GM19452 (cell line): ENCODE measurements at regions not wholly inside any gene's neighbourhood (a gene's known extent, or its start where the extent isn't known, plus 50 kb on each side); places are given as distances from the start of the nearest gene placed in this dataset.

Source experiments
- ATAC-seq: cut with Tn5 transposase; IDR thresholded peaks from one replicate; pipeline ENCODE4 v1.9.1; 2021; ENCODE audit not compliant: unreplicated experiment

DNA sequence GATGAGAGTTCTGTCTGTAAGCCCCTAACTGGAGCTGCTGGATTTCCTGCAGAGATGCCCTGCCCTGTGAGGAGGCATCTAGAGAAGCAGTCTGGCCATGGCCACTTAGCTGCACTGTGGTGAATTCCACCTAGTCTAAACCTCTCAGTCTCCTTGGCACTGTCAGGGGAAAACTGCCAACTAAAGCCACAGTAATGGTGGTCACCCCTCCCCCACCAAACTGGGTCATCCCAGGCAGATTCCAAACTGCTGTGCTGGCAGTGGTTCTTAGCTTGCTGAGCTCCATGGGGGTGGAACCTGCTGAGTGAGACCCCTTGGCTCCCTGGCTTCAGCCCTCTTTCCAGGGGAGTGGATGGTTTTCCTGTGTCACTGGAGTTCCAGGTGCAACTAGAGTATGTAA is 740.6 kb downstream of the RWDD3 start:
- no peak for ATAC-seq

DNA sequence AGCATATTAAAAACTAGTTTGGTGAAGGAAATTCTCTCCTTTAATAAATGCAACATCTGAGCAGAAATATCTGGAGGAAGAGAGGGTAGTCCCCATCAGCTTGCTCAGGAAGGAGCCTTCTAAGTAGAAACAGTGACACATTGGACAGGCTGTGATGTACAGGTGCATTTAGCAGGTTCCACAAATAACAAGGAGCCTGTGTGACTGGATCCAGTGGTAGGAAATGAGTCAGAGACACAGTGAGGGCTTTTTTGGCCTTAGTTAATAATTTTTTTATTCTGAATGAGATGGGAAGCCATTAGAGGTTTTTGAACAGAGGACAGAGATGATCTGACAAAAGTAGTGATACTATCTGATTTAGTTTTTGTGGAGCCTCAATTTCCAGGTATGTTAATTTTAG is 738.9 kb upstream of the PTBP2 start:
- ATAC-seq = no peak

DNA sequence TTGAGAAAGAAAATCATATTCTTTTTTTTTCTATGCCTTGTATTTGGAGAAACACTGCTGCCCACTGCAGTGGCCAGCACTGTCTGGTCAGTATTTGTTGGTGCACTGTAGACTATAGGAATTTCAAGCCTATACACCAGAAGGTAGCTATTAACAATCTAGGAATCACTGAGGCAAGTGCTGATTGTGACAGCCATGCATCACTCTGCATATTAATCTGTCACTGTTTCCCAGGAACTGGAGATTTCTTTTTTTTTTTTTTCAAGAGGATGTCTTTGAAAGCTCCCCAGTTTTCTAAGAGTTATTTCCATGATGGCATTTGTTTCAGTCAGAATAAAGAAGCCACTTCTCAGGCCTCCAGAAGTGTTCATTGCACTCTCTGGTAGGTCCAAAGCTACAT is 737.8 kb upstream of the PTBP2 start:
- ATAC-seq = no peak

DNA sequence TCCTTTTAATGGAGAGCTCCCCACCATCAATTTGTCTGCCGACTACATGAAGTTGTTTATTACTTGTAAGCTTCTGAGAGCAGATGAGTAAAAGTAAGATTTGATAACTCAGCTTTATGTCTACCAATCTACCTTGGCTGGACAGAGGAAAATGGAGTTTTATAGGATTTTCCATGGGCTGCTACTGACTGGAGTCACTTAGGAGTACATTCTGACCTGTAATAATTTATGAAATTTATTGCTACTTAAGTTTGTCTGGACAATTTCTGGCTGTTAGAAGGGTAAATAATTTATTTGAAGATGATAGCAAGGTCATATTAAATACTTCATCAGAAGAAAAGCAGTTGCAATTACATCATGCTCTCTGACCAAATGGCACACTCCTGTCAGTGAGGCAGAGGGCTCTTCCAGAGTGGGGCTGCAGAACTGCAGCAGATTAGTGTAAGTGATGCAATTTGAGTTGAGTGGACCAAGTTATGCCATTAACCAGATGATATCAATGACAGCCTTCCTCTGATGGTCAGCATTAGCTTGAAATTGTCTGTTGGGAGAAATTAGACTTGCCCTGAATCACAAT is 736.7 kb upstream of the PTBP2 start:
- no peak for ATAC-seq

DNA sequence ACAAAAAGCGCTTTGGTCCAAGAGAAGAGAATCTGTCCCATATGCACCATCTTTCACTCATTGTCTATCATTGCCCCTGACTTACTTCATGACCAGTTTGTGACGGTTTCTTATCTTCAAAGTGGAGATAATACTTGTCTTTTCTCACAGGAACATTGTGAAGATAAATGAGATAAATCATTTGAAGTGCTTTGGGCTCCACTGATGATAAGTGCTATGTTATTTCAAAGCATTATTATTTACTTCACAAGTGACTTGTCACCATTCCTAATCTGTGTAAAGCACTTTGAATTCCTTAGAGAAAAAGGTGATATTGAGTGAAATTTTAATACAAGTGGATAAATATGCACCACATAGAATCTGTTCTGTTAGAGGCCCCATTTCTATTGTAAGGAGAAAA is 731.6 kb upstream of the PTBP2 start:
- no peak for ATAC-seq

DNA sequence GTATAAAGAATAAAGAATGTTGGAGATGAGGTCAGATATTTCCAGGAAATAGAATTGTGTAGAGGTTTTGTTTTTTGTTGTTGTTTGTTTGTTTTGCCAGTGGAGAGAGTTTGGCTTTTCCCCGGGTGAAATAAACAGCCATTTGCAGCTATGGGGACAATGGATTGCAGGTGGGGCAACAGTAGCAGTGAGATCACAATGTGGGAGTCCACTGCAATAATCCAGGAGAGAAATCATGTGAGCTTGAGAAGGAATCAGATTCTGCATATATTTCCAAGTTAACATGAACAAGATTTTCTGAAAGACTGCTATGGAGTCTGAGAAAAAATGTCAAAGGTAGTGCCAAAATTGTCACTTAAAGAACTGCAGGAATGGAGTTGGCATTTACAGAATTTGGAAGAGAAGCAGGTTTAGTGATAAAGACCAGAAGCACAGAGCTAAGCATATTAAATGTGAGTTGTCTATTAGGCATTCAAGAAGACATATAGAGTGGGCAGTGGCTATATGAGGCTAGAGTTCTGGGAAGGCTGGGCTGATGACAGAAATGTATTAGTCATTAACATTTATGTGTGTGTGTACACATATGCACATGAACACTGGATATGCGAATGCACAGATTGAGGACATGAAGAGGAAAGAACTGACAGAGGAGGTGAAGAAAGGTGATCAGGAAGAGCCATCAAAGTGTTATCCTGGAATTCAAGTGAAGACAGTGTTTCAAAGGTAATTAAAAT is 729.6 kb upstream of the PTBP2 start:
- ATAC-seq = no peak

DNA sequence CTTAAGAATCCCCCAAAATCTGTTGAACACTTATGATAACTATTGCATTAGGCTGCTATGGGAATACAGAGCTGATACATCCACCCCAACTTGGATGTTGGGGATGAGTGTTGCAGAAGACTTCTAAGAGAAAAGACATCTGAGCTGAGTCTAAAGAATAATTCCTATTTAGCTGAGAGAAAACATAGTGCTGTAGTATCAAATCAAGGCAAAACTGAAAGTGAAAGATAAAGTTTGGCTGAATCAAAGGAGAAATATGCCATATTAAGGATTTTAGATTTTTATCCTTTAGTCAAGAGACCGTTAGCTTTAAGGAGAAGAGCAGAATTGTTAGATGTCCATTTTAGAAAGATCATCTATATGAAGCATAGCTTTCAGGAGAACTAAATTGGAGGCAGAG is 726.9 kb upstream of the PTBP2 start:
- ATAC-seq = no peak

DNA sequence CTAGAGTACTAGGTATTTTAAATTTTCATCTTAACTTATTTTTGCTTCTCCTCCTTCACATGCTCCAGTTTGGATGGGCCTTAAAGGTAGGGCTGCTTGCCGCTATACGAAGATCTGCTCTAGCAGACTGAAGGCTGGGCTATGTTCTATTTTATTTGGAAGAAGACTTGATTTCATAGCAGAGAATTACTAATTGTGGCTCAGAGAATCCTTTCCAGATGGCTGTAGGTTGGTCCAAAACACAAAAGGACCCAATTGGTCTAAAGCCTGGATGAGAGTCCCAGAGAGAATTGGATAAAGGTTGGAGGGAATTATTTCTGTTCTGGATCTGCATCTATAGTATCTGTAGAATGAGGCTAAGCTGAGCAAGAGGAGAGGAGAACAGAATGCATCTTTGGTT is 719.4 kb upstream of the PTBP2 start:
- no peak for ATAC-seq

DNA sequence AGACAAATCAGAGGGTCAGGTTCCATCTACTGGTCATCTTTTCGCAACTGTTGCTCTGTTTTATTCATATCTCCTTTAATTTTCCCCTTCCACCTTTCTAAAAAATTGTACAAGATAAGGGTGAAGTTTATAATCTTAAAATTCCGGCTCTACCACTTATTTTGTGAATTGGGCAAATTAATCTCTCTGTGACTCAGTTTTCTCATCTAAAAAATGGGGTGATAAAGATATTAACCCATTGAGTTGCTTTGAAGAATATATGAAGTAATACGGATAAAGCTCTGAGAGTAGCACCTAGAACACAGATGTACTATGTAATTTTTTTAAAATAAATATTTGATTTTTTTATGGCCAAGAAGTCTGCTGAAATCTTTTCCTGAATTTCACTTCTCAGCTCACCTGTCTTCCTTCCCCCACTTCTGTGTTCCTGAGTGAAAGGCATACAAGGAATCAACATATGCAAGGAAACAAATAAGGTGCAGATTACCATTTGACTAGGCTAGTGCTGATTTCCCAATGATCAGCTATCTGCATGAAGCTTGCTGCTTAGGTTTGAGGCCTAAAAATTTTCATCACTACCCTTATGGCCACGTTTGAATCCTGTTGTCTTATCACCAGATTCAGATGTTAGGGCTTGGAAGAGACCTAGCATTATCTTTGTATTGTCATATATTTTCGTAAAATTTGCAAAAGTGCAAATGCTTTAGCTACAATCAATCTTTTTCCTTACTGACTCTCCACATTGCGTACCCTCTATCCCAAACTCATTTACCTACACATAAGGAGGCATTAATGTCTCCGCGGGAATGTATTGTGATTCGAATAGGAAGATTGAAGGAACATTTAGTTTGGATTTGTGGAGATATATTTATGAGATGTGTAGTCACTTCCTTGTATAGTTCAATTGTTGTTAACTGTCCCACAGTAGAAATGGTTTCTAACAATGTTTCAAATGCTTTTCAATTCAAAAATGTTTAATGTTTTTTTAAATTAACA is 718.3 kb upstream of the PTBP2 start:
- no peak for ATAC-seq

DNA sequence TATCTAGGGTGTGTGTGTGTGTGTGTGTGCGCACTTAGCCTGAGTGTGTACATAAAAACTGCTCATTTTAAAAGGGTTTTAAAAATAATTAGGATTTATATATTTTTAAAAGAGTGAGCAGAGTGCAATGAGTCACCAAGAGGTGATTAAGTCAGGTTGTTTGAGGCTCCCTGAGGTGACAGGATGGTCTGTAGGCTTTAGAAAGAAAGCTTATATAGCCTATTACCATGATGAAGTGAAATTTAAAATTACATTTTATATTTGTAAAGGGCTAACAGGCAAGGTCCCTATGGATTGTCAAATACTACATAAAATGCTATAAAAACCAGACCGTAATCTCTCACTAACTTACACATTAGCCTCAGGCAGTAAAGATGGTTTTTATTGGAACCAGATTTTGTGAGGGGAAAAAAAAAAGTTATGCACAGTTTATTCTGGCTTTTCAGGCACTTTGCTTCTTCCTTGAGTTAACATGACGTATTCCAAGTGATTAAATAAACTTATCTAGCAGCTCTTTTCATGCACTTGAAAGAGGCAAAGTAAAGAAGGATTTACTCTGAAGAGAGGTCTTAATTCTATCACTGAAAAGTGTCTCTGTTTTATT is 711.7 kb upstream of the PTBP2 start:
- no peak for ATAC-seq

DNA sequence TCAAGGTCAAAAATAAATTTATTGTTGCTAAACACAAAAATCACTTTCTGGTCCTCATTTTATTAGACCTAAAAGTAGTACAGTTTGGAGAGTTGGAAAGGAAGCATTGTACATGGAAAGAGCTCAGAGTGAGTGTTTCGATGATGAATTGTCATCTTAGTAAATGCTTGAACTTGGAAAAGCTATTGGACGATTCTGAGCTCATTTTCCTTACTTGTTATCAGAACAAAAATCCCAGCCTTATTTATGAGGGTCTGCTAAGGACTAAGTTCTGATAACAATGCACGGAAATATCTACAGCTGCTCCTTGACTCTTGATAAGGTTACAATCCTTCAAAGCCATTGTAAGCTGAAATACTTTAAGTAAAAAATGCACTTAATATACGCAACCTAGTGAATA is 710.0 kb upstream of the PTBP2 start:
- no peak for ATAC-seq

DNA sequence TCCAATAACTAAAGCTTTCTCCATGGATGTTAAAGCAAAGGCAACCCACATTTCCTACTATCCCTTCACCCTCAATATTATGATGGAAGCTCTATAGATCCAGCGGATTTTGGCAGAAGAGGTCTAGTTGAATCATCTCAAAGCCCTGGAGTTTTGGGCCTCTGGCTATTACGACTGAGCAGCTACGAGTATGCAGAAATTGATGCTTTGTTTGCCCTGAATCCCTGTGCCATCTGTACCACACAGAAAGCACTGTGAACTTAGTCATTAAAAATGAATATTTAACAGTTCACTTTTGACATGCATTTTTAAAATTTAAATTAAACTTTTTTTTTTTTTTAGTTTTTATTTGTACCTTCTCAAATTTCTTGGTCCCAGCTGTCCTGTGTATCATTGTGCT is 705.4 kb upstream of the PTBP2 start:
- no peak for ATAC-seq

DNA sequence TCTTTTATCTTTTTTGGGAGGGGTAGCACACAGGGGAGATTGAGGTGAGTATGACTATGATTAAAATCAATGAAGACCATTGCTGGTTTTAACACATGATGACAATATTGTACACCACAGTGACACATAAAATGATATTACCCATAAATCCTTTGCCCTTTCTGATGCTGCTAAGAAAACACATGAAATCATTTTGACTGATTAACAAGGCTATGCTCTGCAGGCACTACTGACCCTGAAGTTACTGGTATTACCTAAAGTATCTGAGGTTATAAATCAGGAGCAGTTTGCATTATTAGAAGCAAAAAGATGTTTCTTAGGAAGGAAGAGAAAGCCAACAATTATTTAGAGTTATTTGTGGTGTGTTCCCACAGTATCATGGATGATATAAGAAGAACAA is 701.2 kb upstream of the PTBP2 start:
- no peak for ATAC-seq

DNA sequence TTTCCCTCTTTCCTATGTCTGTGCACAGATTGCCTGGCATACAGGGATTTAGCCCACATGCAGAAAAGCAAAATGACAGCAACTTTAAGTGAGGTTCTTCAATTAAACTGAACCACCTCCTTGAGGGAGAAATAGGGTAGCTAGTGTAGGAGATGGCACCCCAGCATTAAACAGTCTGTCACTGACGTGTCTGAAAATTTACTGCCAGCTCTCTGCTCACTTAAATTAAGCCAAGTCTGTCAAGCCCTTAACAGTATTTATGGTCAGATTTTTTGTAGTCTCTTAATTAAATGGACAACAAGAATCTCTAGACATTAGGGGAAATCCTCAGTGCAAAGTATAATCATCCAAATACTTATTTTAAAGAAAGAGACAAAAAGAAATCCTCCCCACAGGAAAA is 696.5 kb upstream of the PTBP2 start:
- no peak for ATAC-seq

DNA sequence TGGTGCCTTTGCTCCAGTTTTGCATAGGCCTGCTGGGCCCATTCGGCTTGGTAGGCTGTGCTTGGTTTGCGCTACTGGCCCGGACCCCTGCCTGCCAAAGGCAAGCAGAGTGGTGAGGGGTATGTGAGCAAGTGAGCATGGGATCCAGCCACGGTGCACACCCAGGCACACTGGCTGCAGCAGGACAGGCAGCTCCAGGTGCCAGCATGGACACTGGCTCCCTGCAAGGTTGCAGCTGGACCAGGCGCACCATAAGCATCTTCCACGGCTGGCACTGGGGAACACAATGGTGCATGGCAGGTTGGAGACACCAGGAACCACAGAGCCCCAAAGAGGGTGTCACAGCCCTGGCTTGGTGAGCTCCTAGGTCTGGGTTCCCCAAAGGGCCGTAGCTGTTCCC is 693.5 kb upstream of the PTBP2 start:
- ATAC-seq = no peak

DNA sequence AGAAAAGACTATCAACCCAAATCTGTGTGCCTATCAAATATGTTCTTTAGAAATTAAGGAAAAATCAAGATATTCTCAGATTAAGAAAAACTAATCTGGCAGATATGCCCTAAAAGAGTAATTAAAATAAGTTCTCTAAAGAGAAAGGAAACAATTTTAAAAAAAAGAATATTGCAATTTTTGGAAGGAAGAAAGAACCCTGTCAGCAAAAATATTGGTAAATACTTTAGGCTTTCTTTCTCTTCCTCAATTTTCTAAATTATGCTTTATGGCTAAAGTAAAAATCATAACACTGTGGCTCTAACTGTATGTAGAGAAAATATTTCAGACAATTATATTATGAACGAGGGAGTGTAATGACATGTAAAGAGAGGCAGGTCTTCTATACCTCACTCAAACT is 691.3 kb upstream of the PTBP2 start:
- ATAC-seq = no peak

DNA sequence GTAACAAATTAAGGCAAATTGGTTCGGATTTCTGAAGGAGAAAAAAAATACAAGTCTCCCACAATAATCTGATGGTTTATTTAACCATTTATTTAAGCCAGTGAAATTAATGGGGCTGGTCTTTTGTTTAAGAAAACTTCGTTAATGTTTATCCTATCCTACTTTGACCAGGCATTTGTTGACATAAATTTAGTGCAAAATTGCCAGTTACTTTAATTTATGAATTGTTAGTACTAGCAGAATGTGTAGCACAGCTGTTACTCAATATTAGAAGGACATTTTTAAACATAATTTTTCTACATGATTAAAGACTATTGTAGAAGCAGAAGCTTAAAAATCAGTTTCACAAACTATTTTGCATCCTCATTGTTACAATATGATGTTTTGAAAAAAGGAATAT is 687.6 kb upstream of the PTBP2 start:
- ATAC-seq = no peak

DNA sequence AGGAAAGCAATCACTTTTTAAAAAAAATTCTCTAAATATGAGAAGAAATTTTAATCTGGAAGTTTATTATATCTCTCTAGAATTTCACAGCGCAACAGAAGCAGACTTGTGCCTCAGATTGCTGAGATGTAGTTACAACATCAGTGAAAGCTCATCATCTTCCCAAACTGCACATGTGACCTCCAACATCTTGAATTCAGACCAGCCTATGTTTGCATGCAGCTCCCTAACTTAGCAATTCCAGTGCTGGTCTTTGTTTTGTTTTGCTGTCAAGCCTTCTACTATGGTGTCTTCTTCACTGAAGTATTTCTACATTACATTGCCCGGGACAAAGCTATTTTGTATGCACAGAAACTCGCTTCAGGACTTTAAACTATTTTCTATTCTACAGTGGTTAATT is 684.8 kb upstream of the PTBP2 start:
- ATAC-seq = no peak

DNA sequence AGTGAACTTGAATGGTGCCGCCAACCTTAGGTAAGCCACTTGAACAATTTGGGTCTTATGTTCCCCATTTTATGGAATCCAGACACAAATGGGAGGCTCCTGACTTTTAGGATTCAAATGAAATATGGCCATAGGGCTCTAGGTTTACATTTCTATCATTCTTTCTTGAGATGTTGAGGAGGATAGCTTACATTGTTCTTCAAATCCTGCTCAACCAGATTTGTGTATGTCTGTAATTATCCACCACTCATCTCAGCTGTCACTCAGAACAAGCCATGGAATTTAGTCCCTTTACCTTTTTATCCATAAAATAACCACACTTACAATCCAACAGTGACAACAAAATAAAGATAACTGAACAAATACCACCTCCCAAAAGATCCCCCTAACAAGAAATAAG is 682.9 kb upstream of the PTBP2 start:
- ATAC-seq = no peak

DNA sequence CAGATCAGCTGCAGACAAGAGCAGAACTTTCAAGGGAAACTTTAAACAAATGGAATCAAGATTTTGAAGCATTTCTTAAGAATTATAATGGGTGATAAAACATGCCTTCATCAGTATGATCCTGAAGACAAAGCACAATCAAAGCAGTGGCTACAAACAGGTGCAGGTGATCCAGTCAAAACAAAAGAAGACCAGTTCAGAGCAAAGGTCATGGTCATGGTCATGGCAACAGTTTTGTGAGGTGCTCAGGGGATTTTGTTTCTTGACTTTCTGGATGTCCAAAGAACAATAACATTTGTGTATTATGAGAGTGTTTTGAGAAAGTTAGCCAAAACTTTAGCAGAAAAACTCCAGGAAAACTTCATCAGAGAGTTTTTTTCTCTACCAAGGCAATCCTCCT is 681.7 kb upstream of the PTBP2 start:
- ATAC-seq = no peak

DNA sequence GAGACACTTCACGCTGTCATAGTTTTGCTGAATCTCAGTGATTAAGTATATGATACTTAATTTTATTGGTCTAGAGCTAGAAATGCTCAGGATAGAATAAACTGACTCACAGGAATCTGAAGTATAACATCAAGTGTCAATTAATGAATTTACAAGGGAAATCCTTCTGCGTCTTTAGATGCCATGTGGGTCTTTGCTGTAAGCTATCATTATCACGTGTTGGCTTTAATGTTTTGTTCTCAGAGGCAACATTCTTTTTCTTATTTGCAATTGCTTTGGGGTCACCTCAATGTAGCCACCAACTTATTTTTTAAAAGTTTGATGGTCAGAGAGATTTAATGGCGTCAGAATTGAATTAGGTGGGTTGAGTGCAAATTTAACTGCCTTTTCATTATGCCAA is 680.1 kb upstream of the PTBP2 start:
- no peak for ATAC-seq
